ENCODE measurements at regions not wholly inside any gene's neighbourhood (a gene's known extent, or its start where the extent isn't known, plus 50 kb on each side); places are given as distances from the start of the nearest gene placed in this dataset.

DNA sequence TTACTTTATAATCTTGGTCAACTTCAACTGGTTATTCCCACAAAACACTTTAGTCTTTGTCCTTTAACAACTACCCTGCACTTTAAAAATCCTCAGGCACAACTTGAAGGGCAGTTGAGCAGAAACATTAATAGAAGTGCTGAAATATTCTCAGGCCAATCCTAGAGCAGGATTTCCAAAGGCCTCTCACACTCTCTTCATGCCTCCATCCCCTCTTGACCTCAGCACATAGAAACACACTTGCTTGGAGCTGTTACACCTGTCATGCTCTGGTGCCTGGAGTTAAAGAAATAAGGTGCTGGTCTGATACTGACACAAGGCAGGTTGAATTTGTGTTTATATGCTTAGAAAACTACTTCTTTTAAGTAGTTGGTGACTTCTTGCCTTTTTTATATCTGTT, 618.8 kb upstream of the POU3F2 start:
- H3K4me3 ChIP-seq (ENCODE audit: low read depth, low read length): no peak overlapping the region
- H3K27me3 ChIP-seq (ENCODE audit: control insufficient read depth, insufficient read depth, low read length): no peaks in the 10 kb centered on the region
- ChIA-PET CTCF (interaction anchor here (0.5 kb wide), 1 partner anchor 308 kb away, joined by 4 read pairs; no protein-coding TSS in a partner anchor), POLR2A (no interaction called here)
- H3K36me3 ChIP-seq (ENCODE audit: control insufficient read depth, insufficient read depth, low read length): no peaks in the 10 kb centered on the region
- TF ChIP-seq, protein P1, sequence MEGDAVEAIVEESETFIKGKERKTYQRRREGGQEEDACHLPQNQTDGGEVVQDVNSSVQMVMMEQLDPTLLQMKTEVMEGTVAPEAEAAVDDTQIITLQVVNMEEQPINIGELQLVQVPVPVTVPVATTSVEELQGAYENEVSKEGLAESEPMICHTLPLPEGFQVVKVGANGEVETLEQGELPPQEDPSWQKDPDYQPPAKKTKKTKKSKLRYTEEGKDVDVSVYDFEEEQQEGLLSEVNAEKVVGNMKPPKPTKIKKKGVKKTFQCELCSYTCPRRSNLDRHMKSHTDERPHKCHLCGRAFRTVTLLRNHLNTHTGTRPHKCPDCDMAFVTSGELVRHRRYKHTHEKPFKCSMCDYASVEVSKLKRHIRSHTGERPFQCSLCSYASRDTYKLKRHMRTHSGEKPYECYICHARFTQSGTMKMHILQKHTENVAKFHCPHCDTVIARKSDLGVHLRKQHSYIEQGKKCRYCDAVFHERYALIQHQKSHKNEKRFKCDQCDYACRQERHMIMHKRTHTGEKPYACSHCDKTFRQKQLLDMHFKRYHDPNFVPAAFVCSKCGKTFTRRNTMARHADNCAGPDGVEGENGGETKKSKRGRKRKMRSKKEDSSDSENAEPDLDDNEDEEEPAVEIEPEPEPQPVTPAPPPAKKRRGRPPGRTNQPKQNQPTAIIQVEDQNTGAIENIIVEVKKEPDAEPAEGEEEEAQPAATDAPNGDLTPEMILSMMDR (IDR thresholded peaks at IDR 0.05; ENCODE audit: insufficient read depth, low read depth, low read length): no peak
- DNase-seq (ENCODE audit: low read depth): no peak

DNA sequence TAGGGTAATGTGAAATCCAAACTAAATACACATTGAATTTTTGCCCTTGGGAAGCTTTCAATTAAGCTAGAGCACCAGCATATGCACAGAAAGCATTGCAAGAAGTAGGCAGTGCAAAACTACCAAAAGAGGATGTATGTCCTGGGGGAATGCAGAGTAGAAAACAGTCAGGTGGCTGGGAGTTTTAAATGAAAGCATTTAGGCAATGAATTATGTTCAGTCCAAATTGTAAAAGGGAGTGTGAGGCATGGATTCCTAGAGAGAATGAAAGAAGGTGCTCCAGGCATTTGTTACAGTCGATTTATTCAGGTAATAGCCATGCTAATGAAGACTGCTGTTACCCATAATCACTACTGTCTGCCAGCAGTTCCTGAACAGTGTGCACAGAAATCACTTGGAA, 604.1 kb upstream of the POU3F2 start:
- TF ChIP-seq, protein P1 (IDR thresholded peaks at IDR 0.05; ENCODE audit: insufficient read depth, low read depth, low read length): no peak
- Histone ChIP-seq H3K4me3 (ENCODE audit: low read depth, low read length) (no peak overlapping the region), H3K36me3 (ENCODE audit: control insufficient read depth, insufficient read depth, low read length) (no peaks in the 10 kb centered on the region), H3K27me3 (ENCODE audit: control insufficient read depth, insufficient read depth, low read length) (no peaks in the 10 kb centered on the region)
- ChIA-PET CTCF (no interaction called here), POLR2A (no interaction called here)
- DNase-seq (ENCODE audit: low read depth): no peak

DNA sequence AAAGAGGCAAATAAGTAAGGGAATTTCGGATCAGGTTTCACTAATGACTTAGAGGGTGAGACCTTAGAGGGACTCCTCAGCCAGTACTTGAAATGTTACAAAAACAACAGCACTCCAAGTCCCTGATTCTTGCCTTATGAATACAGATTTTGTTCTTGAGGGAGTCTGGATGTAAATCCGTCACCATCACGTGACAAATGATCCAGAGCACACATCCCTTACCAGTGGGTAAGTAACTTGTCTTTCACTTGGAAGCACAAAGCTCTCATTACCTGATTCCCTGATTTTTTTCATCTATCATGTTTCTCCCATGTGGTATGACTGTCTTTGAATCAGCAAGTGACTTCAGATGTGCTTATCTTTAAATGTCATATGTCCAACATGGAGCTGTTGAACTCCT, 595.3 kb upstream of the POU3F2 start:
- CTCF ChIA-PET: no interaction called here
- H3K27me3 ChIP-seq (ENCODE audit: control insufficient read depth, insufficient read depth, low read length): no peaks in the 10 kb centered on the region
- POLR2A ChIA-PET: no interaction called here
- TF ChIP-seq, protein P1 (IDR thresholded peaks at IDR 0.05; ENCODE audit: insufficient read depth, low read depth, low read length): no peak
- H3K4me3 ChIP-seq (ENCODE audit: low read depth, low read length): no peak overlapping the region
- no peaks in the 10 kb centered on the region for H3K36me3 ChIP-seq (ENCODE audit: control insufficient read depth, insufficient read depth, low read length)
- DNase-seq (ENCODE audit: low read depth): no peak

DNA sequence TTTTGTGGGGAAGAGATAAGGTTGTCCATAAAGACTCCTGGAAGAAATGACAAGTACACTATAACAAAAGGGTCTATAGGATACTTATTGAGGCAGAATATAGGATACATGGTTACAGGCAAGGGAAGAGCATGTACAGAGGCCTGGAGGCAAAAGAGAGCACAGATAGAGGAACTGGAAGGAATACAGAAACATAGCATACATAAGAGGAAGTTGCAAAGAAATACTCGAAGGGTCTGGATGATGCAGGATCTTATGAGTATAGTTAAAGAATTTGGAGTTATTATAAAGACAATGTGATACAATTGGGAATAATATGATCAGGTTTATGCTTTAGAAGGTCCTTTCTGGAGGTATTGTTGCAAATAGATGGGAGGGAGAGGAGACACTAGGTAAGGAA, 592.7 kb upstream of the POU3F2 start:
- ChIA-PET CTCF (no interaction called here), POLR2A (no interaction called here)
- TF ChIP-seq, protein P1 (IDR thresholded peaks at IDR 0.05; ENCODE audit: insufficient read depth, low read depth, low read length): no peak
- no peak for DNase-seq (ENCODE audit: low read depth)
- Histone ChIP-seq H3K36me3 (ENCODE audit: control insufficient read depth, insufficient read depth, low read length) (no peaks in the 10 kb centered on the region), H3K27me3 (ENCODE audit: control insufficient read depth, insufficient read depth, low read length) (no peaks in the 10 kb centered on the region), H3K4me3 (ENCODE audit: low read depth, low read length) (no peak overlapping the region)

DNA sequence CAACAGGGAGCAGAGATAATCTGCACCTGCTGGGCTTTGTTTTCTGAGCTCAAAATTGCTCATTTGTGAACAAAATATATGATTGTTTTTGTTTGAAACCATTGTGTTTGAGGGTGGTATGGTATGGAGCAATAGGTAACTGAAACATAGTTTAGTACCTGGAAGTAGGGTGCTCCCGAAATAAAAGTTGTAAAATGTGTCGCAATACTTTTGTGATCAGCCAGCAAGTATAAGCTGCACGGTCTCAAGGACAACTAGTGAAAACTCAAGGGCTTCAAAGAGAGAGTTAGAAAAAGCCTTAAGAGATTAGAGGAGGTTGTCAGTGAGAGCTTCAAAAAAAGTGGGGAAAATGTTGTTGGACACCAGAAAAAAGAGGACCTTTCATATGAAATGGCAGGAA, 579.8 kb upstream of the POU3F2 start:
- H3K36me3 ChIP-seq (ENCODE audit: control insufficient read depth, insufficient read depth, low read length): no peaks in the 10 kb centered on the region
- ChIA-PET POLR2A (no interaction called here), CTCF (no interaction called here)
- DNase-seq (ENCODE audit: low read depth): no peak
- H3K27me3 ChIP-seq (ENCODE audit: control insufficient read depth, insufficient read depth, low read length): no peaks in the 10 kb centered on the region
- TF ChIP-seq, protein P1 (IDR thresholded peaks at IDR 0.05; ENCODE audit: insufficient read depth, low read depth, low read length): no peak
- H3K4me3 ChIP-seq (ENCODE audit: low read depth, low read length): no peak overlapping the region

Measured in BJ (cell line).